MM.1S (cell line): ENCODE measurements at regions not wholly inside any gene's neighbourhood (a gene's known extent, or its start where the extent isn't known, plus 50 kb on each side); places are given as distances from the start of the nearest gene placed in this dataset.

ENCODE experiments used
- EZH2phosphoT487 ChIP-seq: fragments of 300-600 bp; sonication (generic); IDR thresholded peaks from 2 replicates; pipeline ENCODE4 v1.6.1; 2018; ENCODE audit warnings: antibody characterized with exemption, low read length
- TF ChIP-seq, protein P1 (sequence below): fragments of 300-600 bp; sonication (generic); IDR thresholded peaks from 2 replicates; pipeline ENCODE4 v1.5.1; 2016; ENCODE audit warnings: antibody characterized with exemption, low read length, mixed read lengths

DNA sequence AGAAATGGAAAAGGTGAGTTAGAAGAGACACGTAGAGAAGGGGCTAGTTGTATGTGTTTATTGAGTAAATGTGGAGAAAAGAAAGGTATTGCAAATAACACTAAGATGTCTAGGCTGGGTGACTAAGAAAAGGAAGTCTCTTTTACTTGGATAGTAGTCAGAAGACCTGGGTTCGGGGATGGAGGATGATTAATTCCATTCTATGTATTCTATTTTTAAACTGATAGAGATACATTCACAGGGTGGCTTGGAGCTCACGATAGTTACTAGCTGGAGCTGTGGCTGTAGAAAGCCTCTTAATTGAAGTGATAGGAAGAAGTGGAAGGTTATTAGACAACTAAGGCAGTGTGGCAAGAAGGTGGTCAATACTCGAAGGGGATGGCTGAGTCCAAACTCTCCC, 65.9 kb upstream of the TNIK start:
- TF ChIP-seq, protein P1, sequence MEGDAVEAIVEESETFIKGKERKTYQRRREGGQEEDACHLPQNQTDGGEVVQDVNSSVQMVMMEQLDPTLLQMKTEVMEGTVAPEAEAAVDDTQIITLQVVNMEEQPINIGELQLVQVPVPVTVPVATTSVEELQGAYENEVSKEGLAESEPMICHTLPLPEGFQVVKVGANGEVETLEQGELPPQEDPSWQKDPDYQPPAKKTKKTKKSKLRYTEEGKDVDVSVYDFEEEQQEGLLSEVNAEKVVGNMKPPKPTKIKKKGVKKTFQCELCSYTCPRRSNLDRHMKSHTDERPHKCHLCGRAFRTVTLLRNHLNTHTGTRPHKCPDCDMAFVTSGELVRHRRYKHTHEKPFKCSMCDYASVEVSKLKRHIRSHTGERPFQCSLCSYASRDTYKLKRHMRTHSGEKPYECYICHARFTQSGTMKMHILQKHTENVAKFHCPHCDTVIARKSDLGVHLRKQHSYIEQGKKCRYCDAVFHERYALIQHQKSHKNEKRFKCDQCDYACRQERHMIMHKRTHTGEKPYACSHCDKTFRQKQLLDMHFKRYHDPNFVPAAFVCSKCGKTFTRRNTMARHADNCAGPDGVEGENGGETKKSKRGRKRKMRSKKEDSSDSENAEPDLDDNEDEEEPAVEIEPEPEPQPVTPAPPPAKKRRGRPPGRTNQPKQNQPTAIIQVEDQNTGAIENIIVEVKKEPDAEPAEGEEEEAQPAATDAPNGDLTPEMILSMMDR: no peak
- TF ChIP-seq EZH2phosphoT487: no peak
